Muscle of leg (tissue), 3 donors: ENCODE measurements at regions not wholly inside any gene's neighbourhood (a gene's known extent, or its start where the extent isn't known, plus 50 kb on each side); places are given as distances from the start of the nearest gene placed in this dataset.

Source experiments
- DNase-seq: peaks from one replicate; pipeline ENCODE4 v3.0.0; 2013
- H3K27ac ChIP-seq: one replicate; pipeline ENCODE4 v1.5.1; 2013; ENCODE audit warnings: mild to moderate bottlenecking, low read length, control low read depth
- H3K27me3 ChIP-seq: one replicate; pipeline ENCODE4 v1.6.1; 2013; ENCODE audit warnings: low read length; ENCODE audit not compliant: control insufficient read depth, insufficient read depth
- H3K36me3 ChIP-seq: one replicate; pipeline ENCODE4 v1.6.1; 2013; ENCODE audit warnings: low read length; ENCODE audit not compliant: control insufficient read depth, insufficient read depth
- H3K4me1 ChIP-seq: one replicate; pipeline ENCODE4 v1.6.1; 2013; ENCODE audit warnings: low read length; ENCODE audit not compliant: control insufficient read depth, insufficient read depth
- H3K4me3 ChIP-seq: one replicate; pipeline ENCODE4 v1.5.1; 2013; ENCODE audit warnings: low read length, control low read depth
- H3K9me3 ChIP-seq: replicated peaks from 2 replicates; pipeline ENCODE4 v1.6.1; 2013; ENCODE audit warnings: low read depth, low read length; ENCODE audit not compliant: control insufficient read depth
- WGBS: methylation state at CpG from one replicate; pipeline ENCODE4 v1.1.5; 2013; ENCODE audit warnings: missing lambda C conversion rate; ENCODE audit not compliant: insufficient coverage; 5-methylcytosine and 5-hydroxymethylcytosine counted together

DNA sequence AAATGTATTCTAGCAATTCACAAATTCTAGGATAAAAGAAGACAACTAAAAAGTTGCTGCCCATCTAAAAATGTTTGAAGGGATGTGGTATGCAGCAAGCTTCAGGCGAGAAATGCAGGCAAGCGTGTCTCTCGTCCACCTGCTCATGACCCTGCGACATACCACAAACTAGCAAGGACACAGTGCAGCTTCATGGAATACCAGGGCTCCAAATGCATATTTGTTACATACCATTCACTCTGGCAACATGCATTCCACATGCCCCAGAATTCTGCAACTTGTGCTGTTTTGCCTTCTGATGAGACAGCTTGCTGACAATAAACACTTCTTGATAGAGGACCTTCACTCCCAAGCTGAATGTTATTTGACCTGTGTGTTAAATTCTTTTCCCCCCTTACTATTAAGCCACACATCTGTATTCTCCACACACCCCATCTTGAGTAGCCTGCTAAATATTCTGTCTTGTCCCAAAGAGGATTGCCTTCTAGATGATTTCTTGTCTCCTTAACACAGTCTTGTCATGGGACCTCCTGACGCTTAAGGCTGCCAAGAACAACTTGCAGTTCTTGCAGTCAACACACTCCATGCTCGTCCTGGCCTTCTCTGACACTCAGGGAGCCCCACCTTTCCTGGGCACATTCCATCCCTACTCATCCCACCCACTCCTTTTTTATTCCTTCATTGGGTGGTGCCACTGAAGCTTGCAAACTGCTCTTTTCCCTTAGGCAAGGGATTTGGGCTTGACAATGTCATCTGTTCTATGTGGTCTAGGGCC, 340.5 kb downstream of the PIK3R1 start:
- WGBS = 64% methylated on average over 6 of the region's 6 CpGs
- Histone ChIP-seq H3K27me3 (no peaks in the 10 kb centered on the region), H3K4me3 (no peak overlapping the region), H3K4me1 (no peaks in the 10 kb centered on the region), H3K36me3 (no peaks in the 10 kb centered on the region), H3K27ac (no peak overlapping the region), H3K9me3 (peaks cover 5% of the 10 kb centered on the region)
- DNase-seq = peak; percentile 59

- Histone ChIP-seq H3K27me3 (no peaks in the 10 kb centered on the region), H3K27ac (no peak overlapping the region), H3K4me1 (peaks cover 5% of the 10 kb centered on the region), H3K36me3 (no peaks in the 10 kb centered on the region), H3K9me3 (peaks cover 5% of the 10 kb centered on the region), H3K4me3 (no peak overlapping the region)
- WGBS = 77% methylated on average over 3 of the region's 4 CpGs
- no peak for DNase-seq
Measured at GRCh38 chr5:68557162-68557936, 341.8 kb downstream of the PIK3R1 start.

DNA sequence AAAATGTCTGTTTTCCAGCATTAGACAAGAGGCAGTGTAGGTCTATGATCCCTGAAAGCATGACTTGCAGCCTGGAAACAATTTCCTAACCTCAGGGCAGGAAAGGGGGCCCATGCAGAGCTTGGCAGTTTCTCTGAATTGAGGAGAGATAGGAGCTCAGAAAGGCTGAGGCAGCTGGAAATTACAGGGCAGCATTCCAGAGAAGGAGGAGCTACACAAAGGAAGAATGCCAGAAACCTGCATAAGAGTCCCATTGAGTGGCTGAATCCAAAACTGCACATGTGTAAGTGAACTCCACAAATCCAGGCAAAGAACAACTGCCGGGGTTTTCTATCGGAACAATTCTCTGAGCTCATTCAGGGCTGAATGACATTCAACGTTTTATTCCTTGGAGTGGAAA, 346.8 kb downstream of the PIK3R1 start:
- no CpG with 5 or more reads among the region's 3 CpGs for WGBS
- Histone ChIP-seq H3K4me1 (peaks cover 6% of the 10 kb centered on the region), H3K27ac (peak overlapping the region; percentile 59), H3K9me3 (peaks cover 11% of the 10 kb centered on the region), H3K27me3 (no peaks in the 10 kb centered on the region), H3K36me3 (no peaks in the 10 kb centered on the region), H3K4me3 (no peak overlapping the region)
- peak; percentile 96 for DNase-seq

- no peaks in the 10 kb centered on the region for H3K36me3 ChIP-seq
- no peak overlapping the region for H3K27ac ChIP-seq
- H3K9me3 ChIP-seq = peaks cover 6% of the 10 kb centered on the region
- no peak for DNase-seq
- WGBS = 70% methylated on average over 5 of the region's 5 CpGs
- H3K4me3 ChIP-seq = no peak overlapping the region
- H3K27me3 ChIP-seq = no peaks in the 10 kb centered on the region
- peaks cover 6% of the 10 kb centered on the region for H3K4me1 ChIP-seq
Measured at GRCh38 chr5:68565427-68565826, 349.9 kb downstream of the PIK3R1 start.

GRCh38 chr5:68576805-68577204, 361.2 kb downstream of the PIK3R1 start:
- H3K9me3 ChIP-seq = peaks cover 8% of the 10 kb centered on the region
- no peak overlapping the region for H3K27ac ChIP-seq
- H3K36me3 ChIP-seq = no peaks in the 10 kb centered on the region
- H3K4me3 ChIP-seq = no peak overlapping the region
- no peaks in the 10 kb centered on the region for H3K27me3 ChIP-seq
- no peaks in the 10 kb centered on the region for H3K4me1 ChIP-seq
- WGBS = no CpG with 5 or more reads among the region's 1 CpG
- no peak for DNase-seq

- no peak overlapping the region for H3K4me3 ChIP-seq
- H3K27ac ChIP-seq = no peak overlapping the region
- H3K36me3 ChIP-seq = no peaks in the 10 kb centered on the region
- no peak for DNase-seq
- no peaks in the 10 kb centered on the region for H3K4me1 ChIP-seq
- no CpG with 5 or more reads among the region's 1 CpG for WGBS
- no peaks in the 10 kb centered on the region for H3K27me3 ChIP-seq
- H3K9me3 ChIP-seq = peaks cover 3% of the 10 kb centered on the region
Measured at GRCh38 chr5:68582284-68582683, 366.7 kb downstream of the PIK3R1 start.

GRCh38 chr5:68587171-68587570, 371.6 kb downstream of the PIK3R1 start:
- Histone ChIP-seq H3K4me3 (no peak overlapping the region), H3K27me3 (no peaks in the 10 kb centered on the region), H3K4me1 (no peaks in the 10 kb centered on the region), H3K27ac (no peak overlapping the region), H3K36me3 (no peaks in the 10 kb centered on the region), H3K9me3 (no peaks in the 10 kb centered on the region)
- DNase-seq = no peak

GRCh38 chr5:68591850-68592249, 376.3 kb downstream of the PIK3R1 start:
- no peaks in the 10 kb centered on the region for H3K27me3 ChIP-seq
- H3K4me1 ChIP-seq = no peaks in the 10 kb centered on the region
- no peak overlapping the region for H3K27ac ChIP-seq
- peak; percentile 3 for DNase-seq
- H3K9me3 ChIP-seq = no peaks in the 10 kb centered on the region
- H3K36me3 ChIP-seq = no peaks in the 10 kb centered on the region
- H3K4me3 ChIP-seq = no peak overlapping the region
- WGBS = no CpG with 5 or more reads among the region's 4 CpGs

DNA sequence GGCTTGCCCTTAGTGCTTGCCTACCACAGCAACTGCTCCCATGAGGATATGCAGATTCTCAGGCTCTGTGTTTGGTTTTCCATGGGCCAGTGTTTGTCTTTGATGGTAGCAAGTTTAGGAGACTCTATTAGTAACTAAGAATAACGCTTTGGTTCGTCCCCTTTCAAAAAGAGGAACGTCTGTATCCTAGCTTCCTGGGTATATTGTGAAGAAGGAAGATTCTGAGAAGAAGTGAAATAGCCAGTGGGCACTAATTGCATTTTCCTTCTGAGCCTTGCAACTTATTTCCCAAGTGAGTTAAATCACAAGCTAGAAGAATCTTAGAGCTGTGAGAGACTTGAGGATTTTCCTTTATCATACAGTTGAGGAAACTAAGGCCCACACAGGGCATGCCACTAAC, 376.8 kb downstream of the PIK3R1 start:
- H3K27me3 ChIP-seq = no peaks in the 10 kb centered on the region
- no peak overlapping the region for H3K4me3 ChIP-seq
- H3K9me3 ChIP-seq = no peaks in the 10 kb centered on the region
- H3K36me3 ChIP-seq = no peaks in the 10 kb centered on the region
- H3K4me1 ChIP-seq = no peaks in the 10 kb centered on the region
- 88% methylated on average over 3 of the region's 3 CpGs for WGBS
- H3K27ac ChIP-seq = no peak overlapping the region
- DNase-seq = peak; percentile 27

DNA sequence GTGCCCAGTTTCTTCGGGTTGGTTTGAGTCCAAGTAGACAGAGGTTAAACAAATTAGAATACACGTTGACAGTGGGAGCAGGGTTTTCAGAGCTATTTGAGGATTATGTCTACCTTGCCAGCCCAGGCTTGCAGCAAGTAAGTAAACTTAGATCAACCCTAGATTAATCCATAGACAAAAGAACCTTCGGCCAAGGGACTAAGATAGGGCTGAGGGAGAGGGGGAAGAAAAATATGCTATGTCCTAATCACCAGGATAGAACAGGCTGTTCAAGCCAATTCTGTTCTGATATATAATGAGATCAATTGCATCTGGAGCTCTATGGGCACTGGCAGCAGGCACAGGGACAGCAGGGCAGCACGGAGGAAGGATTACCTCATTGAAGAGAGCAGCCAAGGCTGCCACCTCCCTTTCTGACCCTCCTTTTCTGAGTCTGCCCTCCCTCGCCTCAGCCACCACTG, 377.7 kb downstream of the PIK3R1 start:
- Histone ChIP-seq H3K4me1 (no peaks in the 10 kb centered on the region), H3K27me3 (no peaks in the 10 kb centered on the region), H3K9me3 (no peaks in the 10 kb centered on the region), H3K27ac (no peak overlapping the region), H3K36me3 (no peaks in the 10 kb centered on the region), H3K4me3 (no peak overlapping the region)
- 71% methylated on average over 1 of the region's 5 CpGs for WGBS
- no peak for DNase-seq
